ENCODE measurements at regions not wholly inside any gene's neighbourhood (a gene's known extent, or its start where the extent isn't known, plus 50 kb on each side); places are given as distances from the start of the nearest gene placed in this dataset.

DNA sequence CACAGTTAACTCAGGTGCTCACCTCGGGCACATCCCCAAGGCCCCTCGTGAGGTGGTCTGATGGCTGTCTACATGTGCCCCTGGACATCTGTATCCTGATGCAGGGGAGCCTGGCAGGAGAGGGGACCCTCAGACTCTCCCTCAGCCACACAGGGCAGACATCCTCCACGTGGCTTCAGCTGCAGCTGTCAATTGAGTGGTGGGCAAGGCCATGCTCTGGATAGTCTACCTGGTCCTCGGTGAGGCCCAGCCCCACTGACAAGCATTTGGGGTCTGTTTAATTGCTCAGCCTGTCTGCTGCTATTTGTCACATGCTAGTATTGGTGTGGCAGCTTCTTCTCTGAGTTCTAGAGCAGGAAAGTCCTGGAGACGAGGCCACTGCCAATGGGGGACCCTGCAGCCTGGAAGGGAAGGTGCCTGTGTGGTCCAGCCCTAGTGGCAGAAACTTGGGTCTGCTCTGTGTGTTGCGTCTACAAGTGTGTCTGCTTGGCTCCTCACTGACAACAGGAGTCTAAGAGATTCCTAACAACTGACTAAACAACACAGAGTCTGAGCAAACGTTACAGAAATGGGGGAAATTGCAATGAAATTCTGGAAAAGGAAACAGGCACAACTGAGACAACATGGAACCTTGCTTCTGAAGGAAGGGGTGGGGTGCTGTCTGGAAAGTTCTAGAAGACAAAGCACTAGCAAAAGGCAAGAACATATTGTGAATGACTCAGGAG, 59.3 kb upstream of the IGFBP3 start:
- no peak overlapping the region for H3K4me3 ChIP-seq (ENCODE audit: low read depth, low read length)
- TF ChIP-seq, protein P1, sequence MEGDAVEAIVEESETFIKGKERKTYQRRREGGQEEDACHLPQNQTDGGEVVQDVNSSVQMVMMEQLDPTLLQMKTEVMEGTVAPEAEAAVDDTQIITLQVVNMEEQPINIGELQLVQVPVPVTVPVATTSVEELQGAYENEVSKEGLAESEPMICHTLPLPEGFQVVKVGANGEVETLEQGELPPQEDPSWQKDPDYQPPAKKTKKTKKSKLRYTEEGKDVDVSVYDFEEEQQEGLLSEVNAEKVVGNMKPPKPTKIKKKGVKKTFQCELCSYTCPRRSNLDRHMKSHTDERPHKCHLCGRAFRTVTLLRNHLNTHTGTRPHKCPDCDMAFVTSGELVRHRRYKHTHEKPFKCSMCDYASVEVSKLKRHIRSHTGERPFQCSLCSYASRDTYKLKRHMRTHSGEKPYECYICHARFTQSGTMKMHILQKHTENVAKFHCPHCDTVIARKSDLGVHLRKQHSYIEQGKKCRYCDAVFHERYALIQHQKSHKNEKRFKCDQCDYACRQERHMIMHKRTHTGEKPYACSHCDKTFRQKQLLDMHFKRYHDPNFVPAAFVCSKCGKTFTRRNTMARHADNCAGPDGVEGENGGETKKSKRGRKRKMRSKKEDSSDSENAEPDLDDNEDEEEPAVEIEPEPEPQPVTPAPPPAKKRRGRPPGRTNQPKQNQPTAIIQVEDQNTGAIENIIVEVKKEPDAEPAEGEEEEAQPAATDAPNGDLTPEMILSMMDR (IDR thresholded peaks at IDR 0.05; ENCODE audit: control insufficient read depth, extremely low read depth, insufficient read depth), result no peak
- no peak for DNase-seq (ENCODE audit: low read depth)

DNA sequence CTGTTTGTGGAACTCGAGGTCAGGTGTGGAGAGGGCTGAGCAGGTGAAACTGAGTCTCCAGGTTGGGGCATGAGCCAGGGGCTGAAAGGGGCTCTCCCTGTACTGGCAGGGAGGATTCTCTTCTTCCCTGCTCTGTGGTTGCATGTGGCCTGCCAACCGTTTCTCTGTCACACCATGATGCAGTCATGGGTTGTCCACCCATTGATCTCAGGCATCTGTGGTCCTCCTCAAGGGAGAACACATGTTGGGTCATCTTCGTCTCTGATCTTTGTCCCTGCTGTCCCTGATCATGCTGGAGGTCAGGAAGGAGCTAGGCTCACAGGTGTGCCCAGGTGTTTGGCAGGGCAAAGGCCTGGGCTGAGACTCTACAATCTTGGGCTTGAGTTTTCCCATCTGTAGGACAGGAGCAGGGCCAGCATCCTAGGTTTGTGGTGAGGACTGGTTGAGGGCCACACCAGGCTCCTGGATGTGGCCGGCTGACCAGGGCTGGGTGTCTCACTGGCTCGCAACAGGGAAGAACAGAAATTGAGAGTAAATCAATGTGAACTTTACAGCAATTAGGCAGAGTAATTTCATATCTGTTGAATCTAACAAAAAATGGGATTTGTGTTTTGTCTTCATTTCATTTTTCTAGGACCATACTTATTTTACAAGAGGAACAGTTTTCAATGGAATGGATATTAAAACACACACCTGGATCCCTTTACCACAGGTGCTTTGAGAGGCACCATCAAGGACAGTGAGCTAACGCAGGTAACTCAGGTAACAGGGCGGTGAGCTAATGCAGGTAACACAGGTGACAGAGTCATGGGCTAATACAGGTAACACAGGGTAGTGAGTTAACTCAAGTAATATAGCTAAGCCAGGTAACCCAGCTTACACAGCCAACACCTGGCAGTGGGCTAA, 58.5 kb upstream of the IGFBP3 start:
- TF ChIP-seq, protein P1 (IDR thresholded peaks at IDR 0.05; ENCODE audit: control insufficient read depth, extremely low read depth, insufficient read depth), result no peak
- H3K4me3 ChIP-seq (ENCODE audit: low read depth, low read length), result no peak overlapping the region
- no peak for DNase-seq (ENCODE audit: low read depth)

DNA sequence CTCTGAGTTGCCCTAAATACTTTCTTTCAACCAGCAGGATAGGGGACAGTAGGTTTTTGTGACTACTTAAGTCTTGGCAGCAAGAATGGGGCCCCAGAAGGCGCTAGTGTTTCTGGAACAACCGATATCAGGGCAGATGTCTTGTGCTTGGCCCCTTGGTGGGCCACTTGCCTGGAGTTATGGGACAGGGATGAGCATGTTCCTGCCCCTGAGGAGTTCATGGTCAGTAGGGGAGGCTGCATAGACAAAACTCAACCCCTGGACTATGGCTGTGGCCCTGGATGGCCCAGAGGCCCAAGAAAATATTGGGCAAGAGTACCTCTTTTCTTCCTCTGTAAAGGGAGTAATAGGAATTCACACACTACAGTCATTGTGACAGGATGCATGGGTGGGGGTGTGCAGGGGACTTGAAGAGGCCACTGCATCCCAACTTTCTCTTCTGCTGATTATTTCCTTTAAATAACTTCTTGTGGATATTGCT, 57.7 kb upstream of the IGFBP3 start:
- TF ChIP-seq, protein P1 (IDR thresholded peaks at IDR 0.05; ENCODE audit: control insufficient read depth, extremely low read depth, insufficient read depth), result no peak
- no peak for DNase-seq (ENCODE audit: low read depth)
- no peak overlapping the region for H3K4me3 ChIP-seq (ENCODE audit: low read depth, low read length)

DNA sequence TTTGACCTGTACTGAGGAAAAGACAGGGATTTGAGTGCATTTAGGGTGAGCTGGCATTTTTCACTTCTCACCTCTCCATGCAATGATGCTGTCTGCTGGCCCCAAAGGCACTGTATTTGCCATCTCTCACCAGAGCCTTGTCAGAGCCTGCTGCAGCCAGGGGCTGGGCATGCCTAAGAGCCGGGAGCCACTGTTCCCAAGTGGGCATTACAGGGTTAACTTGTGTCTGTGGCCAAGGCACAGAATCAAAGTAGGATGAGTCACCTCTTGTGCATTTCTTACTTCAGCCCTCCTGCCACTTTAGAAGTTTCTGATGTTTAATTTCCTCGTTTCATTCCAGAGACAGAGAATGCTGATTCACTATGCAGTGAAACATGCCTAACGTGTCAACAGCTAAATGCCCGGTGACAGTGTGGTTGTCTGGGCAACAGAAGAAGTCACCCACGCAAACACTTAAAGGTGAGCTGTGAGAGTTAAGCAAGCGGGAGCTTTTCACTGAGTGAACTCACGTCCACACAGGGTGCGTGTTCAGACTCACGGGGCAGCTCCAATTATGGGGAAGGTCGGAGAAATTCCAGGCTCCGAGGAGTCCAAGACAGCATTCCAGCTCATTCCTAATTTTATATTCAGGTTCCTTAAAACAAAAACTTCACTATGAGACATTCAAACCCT, 57.1 kb upstream of the IGFBP3 start:
- DNase-seq (ENCODE audit: low read depth), result peak; percentile 74
- TF ChIP-seq, protein P1 (IDR thresholded peaks at IDR 0.05; ENCODE audit: control insufficient read depth, extremely low read depth, insufficient read depth), result no peak
- H3K4me3 ChIP-seq (ENCODE audit: low read depth, low read length), result no peak overlapping the region

DNA sequence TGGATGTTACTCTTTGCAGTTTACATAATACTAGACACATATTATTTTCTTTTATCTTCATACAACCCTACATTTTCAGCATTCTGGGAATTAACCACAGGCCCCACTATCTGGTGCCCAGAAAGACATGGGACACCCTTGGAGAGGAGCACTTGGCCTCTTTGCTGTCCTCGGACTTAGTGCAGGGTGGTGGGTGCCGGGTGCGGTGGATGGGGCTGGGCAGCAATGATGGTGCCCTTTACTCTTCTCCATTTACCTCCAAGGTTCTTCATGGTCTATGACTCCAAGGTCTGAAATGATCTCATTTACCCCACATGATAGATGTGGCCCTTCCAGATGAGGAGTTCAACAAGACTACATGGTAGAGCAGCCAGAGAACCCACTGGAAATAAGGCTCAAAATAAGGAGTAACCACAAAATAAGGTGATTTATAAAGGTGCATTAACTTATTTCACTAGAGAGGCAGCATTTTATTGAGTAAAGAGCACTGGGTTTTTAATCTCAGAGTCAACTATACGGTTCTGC, 56.2 kb upstream of the IGFBP3 start:
- no peak for DNase-seq (ENCODE audit: low read depth)
- TF ChIP-seq, protein P1 (IDR thresholded peaks at IDR 0.05; ENCODE audit: control insufficient read depth, extremely low read depth, insufficient read depth), result no peak
- H3K4me3 ChIP-seq (ENCODE audit: low read depth, low read length), result no peak overlapping the region

DNA sequence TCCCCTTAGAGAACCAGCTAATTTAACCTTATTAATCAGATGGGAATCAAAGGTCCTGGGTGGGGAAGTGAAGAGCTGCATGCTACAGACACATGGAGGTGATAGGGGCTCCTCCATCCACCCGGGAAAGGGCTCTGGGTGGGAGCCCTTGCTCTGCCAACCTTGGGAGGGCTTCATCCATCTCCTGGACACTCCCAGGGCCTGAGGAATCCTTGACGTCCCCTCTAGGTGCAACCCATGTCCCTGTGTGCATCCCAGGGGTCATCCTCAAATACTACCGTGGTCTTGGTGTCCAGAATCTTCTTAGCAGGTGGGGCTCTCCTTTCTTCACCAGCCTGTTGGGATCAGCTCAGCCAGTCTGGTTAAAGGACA, 55.4 kb upstream of the IGFBP3 start:
- no peak overlapping the region for H3K4me3 ChIP-seq (ENCODE audit: low read depth, low read length)
- DNase-seq (ENCODE audit: low read depth), result no peak
- TF ChIP-seq, protein P1 (IDR thresholded peaks at IDR 0.05; ENCODE audit: control insufficient read depth, extremely low read depth, insufficient read depth), result no peak
